ENCODE measurements at regions not wholly inside any gene's neighbourhood (a gene's known extent, or its start where the extent isn't known, plus 50 kb on each side); places are given as distances from the start of the nearest gene placed in this dataset.
"Not testable (repeated sequence)": the region's sequence is repeated elsewhere in the genome, so short reads cannot be mapped to it uniquely, and the experiment has no call there.

DNA sequence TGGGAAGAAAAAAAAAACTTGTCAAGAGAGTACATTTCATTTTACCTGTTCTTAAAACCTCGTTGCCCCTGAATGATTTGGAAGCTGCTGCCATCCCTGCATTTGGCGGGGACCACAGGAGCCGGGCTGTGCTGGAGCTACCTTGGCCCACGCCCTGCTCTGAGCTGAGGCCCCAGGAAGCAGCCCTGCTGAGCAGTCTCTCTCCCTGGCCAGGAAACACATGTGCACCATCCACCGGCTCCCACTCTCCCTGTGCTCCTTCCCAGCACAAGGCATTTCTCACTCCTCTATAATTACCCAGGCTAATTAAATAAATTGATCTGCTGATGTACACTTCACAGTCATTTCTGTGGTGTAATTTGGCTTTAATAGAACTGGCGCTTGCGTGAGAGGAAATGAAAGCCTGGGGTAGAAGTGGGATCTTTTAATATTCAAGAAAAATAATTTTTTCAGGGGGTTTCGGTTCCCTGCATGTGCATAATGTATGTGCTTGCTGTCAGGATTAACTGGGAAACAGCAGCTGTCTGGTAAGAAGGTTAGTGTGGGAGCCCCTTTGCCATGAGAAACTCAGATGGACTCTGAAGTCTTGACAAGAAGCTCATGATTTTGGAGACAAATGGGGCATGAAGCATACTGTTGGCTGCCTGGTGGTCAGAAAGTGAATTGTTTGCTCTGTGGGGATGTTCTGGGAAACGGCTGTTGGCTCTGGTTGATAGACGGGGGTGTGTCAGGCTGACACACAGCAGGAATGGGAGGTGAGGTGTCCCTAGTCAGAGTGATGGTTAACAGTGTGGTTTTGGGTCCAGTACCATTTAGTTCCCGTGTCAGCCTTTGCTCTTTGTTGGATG, 252.3 kb upstream of the EEF2KMT start:
- no peak for DNase-seq (ENCODE audit: low read depth in 1 of 2, low spot score in 1 of 2)

DNA sequence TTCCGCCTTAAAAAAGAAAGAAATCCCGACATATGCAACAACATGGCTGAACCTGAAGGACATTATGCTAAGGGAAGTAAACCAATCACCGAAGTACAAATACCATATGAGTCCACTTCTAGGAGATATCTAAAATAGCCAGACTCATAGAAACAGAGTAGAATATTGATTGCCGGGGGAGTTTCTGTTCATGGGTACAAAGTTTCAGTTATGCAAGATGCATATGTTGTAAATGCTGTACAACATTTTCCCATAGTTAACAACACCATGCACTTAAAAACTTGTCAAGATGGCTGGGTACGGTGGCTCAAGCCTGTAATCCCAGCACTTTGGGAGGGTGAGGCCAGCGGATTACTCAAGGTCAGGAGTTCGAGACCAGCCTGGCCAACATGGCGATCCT, 251.5 kb upstream of the EEF2KMT start:
- DNase-seq (ENCODE audit: low read depth in 1 of 2, low spot score in 1 of 2) = no peak

DNA sequence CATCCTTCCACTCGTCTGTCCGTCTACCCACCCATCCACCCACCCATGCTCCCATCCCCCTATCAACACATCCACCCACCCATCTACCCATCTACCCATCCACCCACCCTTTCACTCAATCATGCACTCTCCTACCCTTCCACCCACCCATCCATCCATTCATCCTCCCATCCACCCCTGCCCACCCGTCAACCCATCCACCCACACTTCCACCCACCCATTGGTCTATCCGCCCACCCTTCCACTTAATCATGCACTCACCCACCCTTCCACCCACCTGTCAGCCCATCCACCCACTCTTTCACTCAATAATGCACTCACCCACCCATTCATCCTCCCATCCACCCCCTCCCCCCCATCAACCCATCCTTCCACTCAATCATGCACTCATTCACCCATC, 250.0 kb upstream of the EEF2KMT start:
- no peak for DNase-seq (ENCODE audit: low read depth in 1 of 2, low spot score in 1 of 2)

- no peak for DNase-seq (ENCODE audit: low read depth in 1 of 2, low spot score in 1 of 2)
Measured at GRCh38 chr16:5336941-5337340, 239.3 kb upstream of the EEF2KMT start.

GRCh38 chr16:5333991-5334390, 236.4 kb upstream of the EEF2KMT start:
- no peak for DNase-seq (ENCODE audit: low read depth in 1 of 2, low spot score in 1 of 2)

- DNase-seq (ENCODE audit: low read depth in 1 of 2, low spot score in 1 of 2) = no peak
Measured at GRCh38 chr16:5333126-5333525, 235.5 kb upstream of the EEF2KMT start.

GRCh38 chr16:5330058-5330457, 232.5 kb upstream of the EEF2KMT start:
- DNase-seq (ENCODE audit: low read depth in 1 of 2, low spot score in 1 of 2) = no peak

DNA sequence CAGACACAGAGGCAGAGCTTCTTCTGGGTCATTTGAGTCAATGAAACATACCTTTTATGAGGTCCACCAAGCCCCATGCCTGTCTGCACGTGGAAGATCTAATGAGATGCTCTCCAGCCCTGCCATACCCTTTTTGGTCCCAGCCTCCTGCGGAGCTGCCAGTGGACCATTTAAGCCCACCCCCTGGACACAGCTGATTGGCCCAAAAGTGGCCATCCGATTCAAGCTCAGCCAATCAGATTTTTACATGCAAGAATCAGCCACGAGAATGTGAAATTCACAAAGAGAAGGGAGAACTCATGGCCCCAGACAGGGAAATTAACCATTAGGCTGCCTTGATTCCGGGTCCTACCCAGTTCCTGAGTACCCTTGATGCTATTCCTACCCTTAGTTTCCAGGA, 231.0 kb upstream of the EEF2KMT start:
- DNase-seq (ENCODE audit: low read depth in 1 of 2, low spot score in 1 of 2) = no peak

DNA sequence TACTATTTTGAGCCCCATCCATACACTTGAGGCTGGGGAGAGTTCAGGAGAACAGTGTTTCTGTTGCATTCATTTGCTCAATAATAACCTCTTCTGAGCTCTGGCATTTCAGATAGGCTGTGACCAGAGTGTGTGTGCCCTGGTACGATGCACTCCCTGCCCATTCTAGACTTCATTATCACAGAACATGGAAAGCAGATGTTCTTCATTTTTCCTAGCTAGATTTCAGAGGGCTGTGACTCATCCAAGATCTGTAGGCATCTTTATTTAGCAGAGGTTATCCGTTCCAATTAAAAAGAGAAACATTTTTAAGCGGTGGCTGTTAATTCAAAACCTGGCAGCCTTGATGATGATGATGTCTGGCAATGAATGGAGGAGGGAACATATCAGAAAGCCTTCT, 228.8 kb upstream of the EEF2KMT start:
- DNase-seq (ENCODE audit: low read depth in 1 of 2, low spot score in 1 of 2) = no peak

DNA sequence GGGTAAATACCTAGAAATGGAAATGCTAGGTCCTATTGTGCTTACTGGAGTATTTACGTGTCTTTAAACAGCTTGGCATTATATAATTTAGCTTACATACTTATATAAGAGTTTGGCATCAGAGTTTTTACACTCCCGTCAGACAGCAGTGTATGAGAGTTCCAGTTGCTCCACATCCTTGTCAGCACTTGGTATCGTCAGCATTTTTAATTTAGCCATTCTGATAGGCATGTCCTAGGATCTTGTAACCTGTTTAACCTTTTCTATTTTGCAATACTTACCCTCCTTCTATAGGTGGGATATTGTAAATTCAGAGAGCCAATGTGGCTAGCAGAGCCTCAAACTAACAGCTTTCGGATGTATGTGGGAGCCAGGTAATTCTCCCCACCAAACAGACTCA, 228.3 kb upstream of the EEF2KMT start:
- DNase-seq (ENCODE audit: low read depth in 1 of 2, low spot score in 1 of 2) = no peak

DNA sequence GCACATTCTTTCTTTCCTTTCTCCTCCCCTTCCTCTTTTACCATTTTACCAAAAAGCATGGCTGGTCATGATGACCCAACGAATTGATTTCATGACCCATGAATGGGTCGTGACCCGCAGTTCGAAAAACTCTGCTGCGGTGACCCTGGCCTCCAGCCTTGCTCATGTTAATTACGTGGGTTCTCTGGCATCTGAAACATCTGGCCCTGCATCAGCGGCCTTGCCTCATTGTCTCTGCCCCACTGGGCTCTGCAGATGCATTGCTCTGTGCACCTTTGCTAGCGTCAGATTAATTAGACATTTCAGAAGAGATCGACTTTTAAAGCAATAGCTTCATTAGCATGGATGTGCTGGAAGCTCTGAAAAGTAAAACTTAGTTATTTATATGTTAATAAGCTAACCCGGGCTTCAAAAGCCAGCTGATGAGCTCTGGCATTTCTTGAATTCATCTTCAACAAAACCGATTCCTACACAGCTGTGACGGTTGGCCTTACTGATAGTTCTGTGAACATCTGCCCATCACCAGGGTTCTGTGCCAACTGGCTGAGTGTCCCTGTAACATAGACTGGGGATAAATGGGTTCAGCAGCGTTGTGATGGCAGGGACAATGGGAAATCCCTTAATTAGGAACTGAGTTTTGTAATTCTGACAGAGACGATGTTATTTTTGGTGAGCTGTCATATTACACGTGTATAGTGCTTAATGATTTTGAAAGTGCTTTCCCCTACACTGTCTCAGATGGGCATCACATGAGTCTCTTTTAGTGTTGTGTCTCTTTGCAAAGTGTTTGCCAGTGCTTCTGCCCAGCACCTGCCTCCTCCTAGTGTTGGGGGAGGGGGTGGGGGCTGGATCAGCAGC, 225.9 kb upstream of the EEF2KMT start:
- no peak for DNase-seq (ENCODE audit: low read depth in 1 of 2, low spot score in 1 of 2)

DNA sequence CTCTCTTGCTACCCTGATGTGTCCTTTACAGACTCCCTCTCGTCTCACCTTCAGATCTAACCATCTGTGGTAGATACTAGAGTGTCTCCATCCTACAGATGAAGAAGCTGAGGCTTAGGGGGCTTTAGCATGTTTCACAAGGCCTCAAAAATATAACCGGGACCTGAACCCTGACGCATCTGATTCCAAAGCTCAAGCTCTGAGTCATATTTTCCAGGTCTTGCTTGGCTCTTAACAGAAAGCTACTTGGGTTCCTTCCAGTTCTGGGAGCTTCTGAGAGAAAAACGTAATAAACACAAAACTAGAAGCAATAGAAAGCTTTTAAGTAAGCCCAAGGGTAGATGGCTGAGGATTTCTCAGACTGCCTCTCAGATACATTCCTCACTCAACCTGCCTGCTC, 224.3 kb upstream of the EEF2KMT start:
- no peak for DNase-seq (ENCODE audit: low read depth in 1 of 2, low spot score in 1 of 2)

- DNase-seq (ENCODE audit: low read depth in 1 of 2, low spot score in 1 of 2) = no peak
Measured at GRCh38 chr16:5319799-5320198, 222.2 kb upstream of the EEF2KMT start.

GRCh38 chr16:5315914-5316313, 218.3 kb upstream of the EEF2KMT start:
- no peak for DNase-seq (ENCODE audit: low read depth in 1 of 2, low spot score in 1 of 2)

- no peak for DNase-seq (ENCODE audit: low read depth in 1 of 2, low spot score in 1 of 2)
Measured at GRCh38 chr16:5314377-5314776, 216.8 kb upstream of the EEF2KMT start.

DNA sequence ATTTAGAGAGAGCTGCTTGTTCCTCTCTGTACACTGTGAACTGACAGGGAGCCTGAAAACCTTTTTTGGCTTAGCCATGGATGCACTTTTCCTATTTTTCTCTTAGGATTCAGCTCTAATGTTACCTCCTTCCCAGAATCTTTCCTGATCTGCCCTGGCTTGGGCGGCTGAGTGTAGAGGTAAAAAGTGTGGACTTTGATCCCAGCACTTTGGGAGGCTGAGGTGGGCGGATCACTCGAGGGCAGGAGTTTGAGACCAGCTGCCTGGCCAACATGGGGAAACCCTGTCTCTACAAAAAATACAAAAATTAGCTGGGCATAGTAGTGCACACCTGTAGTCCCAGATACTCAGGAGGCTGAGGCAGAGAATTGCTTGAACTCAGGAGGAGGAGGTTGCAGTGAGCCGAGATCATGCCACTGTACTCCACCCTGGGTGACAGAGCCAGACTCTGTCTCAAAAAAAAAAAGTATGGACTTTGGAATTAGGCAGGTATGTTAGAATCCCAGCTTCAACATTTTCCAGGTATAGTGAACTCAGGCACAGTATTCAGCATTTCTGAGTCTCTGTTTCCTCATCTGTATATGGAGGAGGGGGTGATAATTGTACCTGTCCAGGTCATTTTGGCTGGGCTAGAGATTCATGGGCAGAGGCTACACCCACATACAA, 212.5 kb upstream of the EEF2KMT start:
- DNase-seq (ENCODE audit: low read depth in 1 of 2, low spot score in 1 of 2) = no peak

DNA sequence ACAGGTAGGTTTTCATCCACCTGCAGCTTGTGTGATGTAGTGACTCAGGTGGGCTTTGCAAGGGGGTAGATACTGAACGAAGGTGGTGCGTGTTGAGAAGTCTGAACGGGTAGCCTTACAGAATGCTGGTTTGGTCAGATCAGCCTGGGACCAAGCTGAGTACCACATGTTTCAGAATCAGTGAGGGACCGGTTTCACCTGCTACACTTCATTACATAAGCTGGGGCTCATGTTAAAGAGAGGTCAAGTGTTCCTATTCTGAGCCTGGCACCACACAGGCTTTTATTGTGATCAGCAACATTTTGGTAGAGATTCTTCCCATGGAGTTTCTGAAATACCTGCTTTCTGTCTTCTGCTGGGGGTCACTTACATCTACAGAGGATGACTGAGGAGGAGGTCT, 207.4 kb upstream of the EEF2KMT start:
- DNase-seq (ENCODE audit: low read depth in 1 of 2, low spot score in 1 of 2) = no peak

- no peak for DNase-seq (ENCODE audit: low read depth in 1 of 2, low spot score in 1 of 2)
Measured at GRCh38 chr16:5302372-5303114, 204.9 kb upstream of the EEF2KMT start.

DNA sequence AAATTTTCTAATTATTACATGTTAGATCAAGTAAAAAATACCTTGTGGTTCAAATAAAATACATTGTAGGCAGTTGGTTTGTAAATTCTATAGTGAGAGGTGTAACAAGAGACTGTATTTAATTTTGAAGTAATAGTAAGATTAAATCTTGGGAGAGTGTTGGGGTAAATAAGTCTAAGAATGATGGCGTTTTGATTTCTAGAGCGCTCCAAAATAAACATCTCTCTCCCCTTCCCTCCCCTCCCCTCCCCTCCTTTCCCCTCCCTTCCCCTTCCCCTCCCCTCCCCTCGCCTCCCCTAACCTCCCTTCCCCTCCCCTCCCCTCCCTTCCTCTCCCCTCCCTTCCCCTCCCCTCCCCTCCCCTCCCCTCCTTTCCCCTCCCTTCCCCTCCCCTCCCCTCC, 200.6 kb upstream of the EEF2KMT start:
- no peak for DNase-seq (ENCODE audit: low read depth in 1 of 2, low spot score in 1 of 2)

DNA sequence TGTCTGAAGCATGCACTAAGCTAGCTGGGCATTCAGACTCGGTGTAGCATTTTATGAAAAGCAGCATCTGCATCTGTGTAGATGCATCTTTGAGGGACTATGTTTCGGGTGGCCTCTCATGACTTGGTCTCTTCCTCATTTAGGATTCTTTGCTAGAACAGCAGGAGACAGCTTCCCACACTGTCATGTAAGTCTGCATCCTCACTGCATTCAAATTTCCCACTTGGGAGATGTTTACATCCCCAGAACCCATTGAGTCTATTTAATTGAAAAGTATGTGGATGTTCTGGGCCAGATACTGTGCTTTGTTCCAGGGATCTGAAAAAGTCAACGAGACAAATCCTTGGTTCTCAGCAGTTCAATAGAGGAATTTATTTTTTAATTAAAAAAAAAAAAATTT, 198.6 kb upstream of the EEF2KMT start:
- no peak for DNase-seq (ENCODE audit: low read depth in 1 of 2, low spot score in 1 of 2)

GRCh38 chr16:5295304-5295703, 197.7 kb upstream of the EEF2KMT start:
- DNase-seq (ENCODE audit: low read depth in 1 of 2, low spot score in 1 of 2) = not testable (repeated sequence)

All from activated T-helper 1 cell treated with anti-CD3 and anti-CD28 coated beads, Interleukin-2, amount 50 U/mL, for 16 hours (primary cell).